ENCODE measurements at regions not wholly inside any gene's neighbourhood (a gene's known extent, or its start where the extent isn't known, plus 50 kb on each side); places are given as distances from the start of the nearest gene placed in this dataset.

DNA sequence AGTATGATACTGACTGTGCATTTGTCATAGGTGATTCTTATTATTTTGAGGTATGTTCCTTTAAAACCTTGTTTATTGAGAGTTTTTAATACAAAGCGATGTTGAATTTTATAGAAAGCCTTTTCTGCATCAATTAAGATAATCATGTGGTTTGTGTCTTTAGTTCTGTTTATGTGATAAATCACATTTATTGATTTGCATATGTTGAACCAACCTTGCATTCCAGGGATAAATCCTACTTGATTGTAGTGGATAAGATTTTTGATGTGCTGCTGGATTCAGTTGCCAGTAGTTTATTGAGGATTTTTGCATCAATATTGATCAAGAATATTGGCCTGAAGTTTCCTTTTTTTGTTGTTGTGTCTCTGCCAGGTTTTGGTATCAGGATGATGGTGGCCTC is 158.0 kb downstream of the CENPF start:
- Histone ChIP-seq H3K23me2 (ENCODE audit: low read depth, low read length) (no peaks in the 10 kb centered on the region), H2BK12ac (ENCODE audit: low read depth, low read length) (no peak overlapping the region), H4K20me1 (replicated peaks in 1 of 2; ENCODE audit: control insufficient read depth in 1 of 2, insufficient read depth in 2 of 2, low read length in 2 of 2) (no peaks in the 10 kb centered on the region), H4K5ac (ENCODE audit: insufficient read length, low read depth, low read length) (no peak overlapping the region), H3K18ac (ENCODE audit: extremely low read depth, low read length) (no peak overlapping the region), H3K4me1 (replicated peaks in 1 of 4; ENCODE audit: control insufficient read depth in 3 of 4, insufficient read depth in 4 of 4, low read length in 3 of 4) (no peaks in the 10 kb centered on the region), H3K79me1 (ENCODE audit: low read depth, low read length) (no peaks in the 10 kb centered on the region), H3K9me3 (ENCODE audit: insufficient read depth in 2 of 2, low read depth in 1 of 2, low read length in 1 of 2) (peaks cover 6% of the 10 kb centered on the region in 2 experiments; a peak in 3 of 4 replicates), H2BK120ac (replicated peaks; ENCODE audit: low read depth, low read length) (no peak overlapping the region), H3K27ac (ENCODE audit: low read depth, low read length) (no peak overlapping the region), H3K36me3 (ENCODE audit: control insufficient read depth in 2 of 4, insufficient read depth in 4 of 4, low read length in 3 of 4) (no peaks in the 10 kb centered on the region), H3K27me3 (replicated peaks in 1 of 4; ENCODE audit: control insufficient read depth in 3 of 4, extremely low read depth in 1 of 4, insufficient read depth in 3 of 4, low read length in 3 of 4) (no peaks in the 10 kb centered on the region), H3K56ac (replicated peaks; ENCODE audit: insufficient read length, low read depth, low read length) (no peak overlapping the region), H3K14ac (ENCODE audit: insufficient read length) (no peak overlapping the region), H2BK20ac (ENCODE audit: low read length) (no peak overlapping the region), H2BK5ac (ENCODE audit: low read depth, low read length) (no peak overlapping the region), H3K9ac (replicated peaks in 1 of 4; ENCODE audit: extremely low read depth in 1 of 4, low read depth in 3 of 4, low read length in 3 of 4) (no peak overlapping the region), H3K4me2 (ENCODE audit: insufficient read depth in 1 of 2, low read depth in 2 of 2, low read length in 2 of 2) (no peak overlapping the region), H4K8ac (ENCODE audit: extremely low read depth, insufficient read depth, low read length) (no peak overlapping the region), H3K4me3 (ENCODE audit: extremely low read depth in 1 of 4, insufficient read depth in 2 of 4, low read depth in 3 of 4, low read length in 4 of 4) (no peak overlapping the region), H4K91ac (replicated peaks; ENCODE audit: insufficient read length, low read length) (no peak overlapping the region), H2AFZ (ENCODE audit: low read length) (no peak overlapping the region), H3K23ac (ENCODE audit: insufficient read length) (no peak overlapping the region), H2AK5ac (ENCODE audit: low read depth, low read length) (no peak overlapping the region), H2BK15ac (ENCODE audit: low read length) (no peak overlapping the region), H3K4ac (replicated peaks; ENCODE audit: insufficient read length, low read depth, low read length) (no peak overlapping the region), H3K79me2 (ENCODE audit: control insufficient read depth in 1 of 2, insufficient read depth in 2 of 2, low read length in 2 of 2) (no peaks in the 10 kb centered on the region)
- 95% methylated on average over 1 of the region's 1 CpG; no CpG with 5 or more reads in 1 of the 2 experiments for WGBS, 2 experiments (ENCODE audit: extremely low coverage in 1 of 2, insufficient coverage in 1 of 2, insufficient read length in 1 of 2, insufficient replicate concordance in 2 of 2, low coverage in 1 of 2, low lambda C conversion rate in 2 of 2, missing lambda C conversion rate in 1 of 2)
- POLR2A ChIA-PET (ENCODE audit: partially characterized antibody), result no interaction called here
- FAIRE-seq (no peak), DNase-seq (ENCODE audit: low read depth in 1 of 2, low spot score in 2 of 2) (no peak)
- CTCF ChIA-PET (ENCODE audit: partially characterized antibody), result no interaction called here
- TF ChIP-seq CBX8 (IDR thresholded peaks at IDR 0.05; ENCODE audit: borderline replicate concordance, low read depth, low read length) (no peak), TAF1 (IDR thresholded peaks at IDR 0.05; ENCODE audit: low read depth, low read length) (no peak)
